Skeletal muscle tissue (tissue), 3 donors: ENCODE measurements at regions not wholly inside any gene's neighbourhood (a gene's known extent, or its start where the extent isn't known, plus 50 kb on each side); places are given as distances from the start of the nearest gene placed in this dataset.

ENCODE experiments used
- H3K27ac ChIP-seq: one replicate; pipeline ENCODE4 v1.7.0; 2013; ENCODE audit warnings: mild to moderate bottlenecking, low read depth, low read length, inconsistent platforms
- H3K27me3 ChIP-seq, 3 donors: one replicate each; pipeline ENCODE4 v1.7.0; 2013; ENCODE audit warnings: low read length in 3 of 3; ENCODE audit not compliant: control insufficient read depth in 3 of 3, insufficient read depth in 3 of 3
- H3K36me3 ChIP-seq, 3 donors: one replicate each; pipeline ENCODE4 v1.7.0; 2013; ENCODE audit warnings: low read length in 3 of 3; ENCODE audit not compliant: control insufficient read depth in 3 of 3, insufficient read depth in 3 of 3
- H3K4me1 ChIP-seq, 3 donors: one replicate each; pipeline ENCODE4 v1.7.0; 2013; ENCODE audit warnings: low read length in 3 of 3, mild to moderate bottlenecking in 3 of 3; ENCODE audit not compliant: control insufficient read depth in 3 of 3, insufficient read depth in 3 of 3
- H3K4me3 ChIP-seq, 3 donors: one replicate each; pipeline ENCODE4 v1.7.0; 2013; ENCODE audit warnings: low read length in 3 of 3
- H3K9ac ChIP-seq, 3 donors: one replicate each; pipeline ENCODE4 v1.7.0; 2013; ENCODE audit warnings: low read length in 3 of 3, mild to moderate bottlenecking in 3 of 3, moderate library complexity in 2 of 3, low read depth in 1 of 3
- H3K9me3 ChIP-seq, 3 donors: one replicate each; pipeline ENCODE4 v1.7.0; 2013; ENCODE audit warnings: low read length in 3 of 3; ENCODE audit not compliant: control insufficient read depth in 3 of 3
- donor health status: Osteomylitis.

DNA sequence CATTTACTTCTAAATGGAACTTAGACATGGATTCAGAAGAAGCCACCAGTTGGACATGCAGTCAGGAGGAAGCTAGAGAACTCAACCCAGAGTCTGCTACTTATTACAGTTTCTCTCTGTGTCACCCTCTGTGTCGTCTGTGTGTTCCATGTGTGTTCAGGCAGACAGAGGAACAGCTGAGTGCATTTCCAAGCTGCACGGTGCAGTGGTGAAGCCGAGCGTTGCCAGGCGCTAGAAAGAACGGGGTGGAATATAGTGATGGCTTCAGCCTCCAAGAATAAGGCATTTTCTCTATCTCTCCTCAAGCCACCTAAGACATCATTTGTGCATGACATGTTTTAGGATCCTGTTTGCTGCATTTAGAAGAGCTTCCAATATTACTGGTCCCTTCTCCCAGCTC, 101.1 kb upstream of the CCL2 start:
- Histone ChIP-seq H3K4me3 (no peak overlapping the region), H3K27me3 (peaks cover 48 to 58% (median 51%) of the 10 kb centered on the region in 3 donors), H3K9me3 (peaks cover 0 to 6% (median 5%) of the 10 kb centered on the region in 3 donors), H3K4me1 (no peaks in the 10 kb centered on the region), H3K36me3 (no peaks in the 10 kb centered on the region), H3K27ac (no peak overlapping the region), H3K9ac (no peak overlapping the region)

DNA sequence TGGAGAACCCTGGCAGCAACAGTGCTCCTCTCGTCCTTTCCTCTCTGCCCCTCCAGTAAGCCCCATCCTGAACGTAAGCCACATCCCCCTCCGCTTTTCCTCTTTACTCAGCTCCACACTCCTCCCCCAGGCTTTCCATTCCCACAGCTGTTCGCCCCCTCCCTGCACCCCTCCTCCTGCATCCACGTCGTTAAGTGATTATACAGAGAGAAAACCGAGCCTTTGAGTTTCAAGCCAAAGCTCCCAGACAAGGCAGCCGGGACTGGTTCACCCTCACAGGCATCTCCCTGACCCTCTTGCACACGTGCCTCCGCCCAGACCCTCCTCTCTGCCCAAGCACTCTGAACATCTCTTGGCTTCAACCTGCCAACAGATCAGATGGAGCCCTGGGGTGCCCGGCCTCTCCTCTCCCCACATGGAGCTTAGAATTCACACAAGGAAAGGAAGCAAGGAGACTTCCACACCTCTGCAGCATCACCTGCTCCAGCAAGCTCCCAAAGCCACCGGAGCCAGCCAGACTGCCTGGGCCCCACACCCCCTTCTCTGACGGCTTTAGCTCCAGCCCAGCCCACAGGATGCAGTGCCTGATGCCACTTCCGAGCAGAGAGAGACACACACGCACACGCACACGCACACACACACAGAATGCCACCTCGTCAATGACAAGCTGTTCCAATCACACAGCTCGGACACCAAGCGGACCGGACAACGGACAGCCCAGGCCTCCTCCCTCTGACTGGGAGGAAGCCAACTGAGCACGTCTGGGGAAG, 99.9 kb upstream of the CCL2 start:
- H3K9ac ChIP-seq: no peak overlapping the region
- H3K27ac ChIP-seq: no peak overlapping the region
- no peak overlapping the region for H3K4me3 ChIP-seq
- no peaks in the 10 kb centered on the region for H3K36me3 ChIP-seq
- H3K9me3 ChIP-seq: peaks cover 0 to 6% (median 5%) of the 10 kb centered on the region in 3 donors
- H3K4me1 ChIP-seq: no peaks in the 10 kb centered on the region
- H3K27me3 ChIP-seq: peaks cover 53 to 61% (median 56%) of the 10 kb centered on the region in 3 donors

GRCh38 chr17:34155947-34156346, 99.1 kb upstream of the CCL2 start:
- Histone ChIP-seq H3K4me3 (no peak overlapping the region), H3K4me1 (no peaks in the 10 kb centered on the region), H3K9me3 (peaks cover 0 to 6% (median 5%) of the 10 kb centered on the region in 3 donors), H3K27me3 (peaks cover 53 to 57% (median 56%) of the 10 kb centered on the region in 3 donors), H3K36me3 (no peaks in the 10 kb centered on the region), H3K27ac (no peak overlapping the region), H3K9ac (no peak overlapping the region)

DNA sequence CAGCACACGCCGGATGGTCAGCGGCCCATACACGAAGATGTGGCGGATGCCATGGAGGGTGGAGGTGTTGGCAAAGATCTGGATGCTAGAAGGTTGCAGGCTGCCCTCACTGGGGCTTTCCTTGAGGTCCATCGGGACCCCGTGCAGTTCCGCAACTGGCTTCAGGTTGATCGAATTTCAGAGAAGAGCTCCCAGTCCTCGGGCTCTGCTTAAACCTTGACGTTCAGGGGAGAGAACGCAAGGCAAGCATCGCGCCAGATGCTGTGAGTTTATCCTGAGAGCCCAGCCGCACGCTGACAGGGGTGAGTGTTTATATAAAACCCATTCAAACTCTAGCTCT, 98.7 kb upstream of the CCL2 start:
- Histone ChIP-seq H3K9me3 (peaks cover 0 to 6% (median 5%) of the 10 kb centered on the region in 3 donors), H3K4me1 (no peaks in the 10 kb centered on the region), H3K27me3 (peaks cover 53 to 57% (median 56%) of the 10 kb centered on the region in 3 donors), H3K4me3 (no peak overlapping the region), H3K36me3 (no peaks in the 10 kb centered on the region), H3K27ac (no peak overlapping the region), H3K9ac (no peak overlapping the region)

- H3K9ac ChIP-seq: no peak overlapping the region
- no peaks in the 10 kb centered on the region for H3K36me3 ChIP-seq
- peaks cover 53 to 57% (median 56%) of the 10 kb centered on the region in 3 donors for H3K27me3 ChIP-seq
- H3K4me3 ChIP-seq: no peak overlapping the region
- H3K27ac ChIP-seq: no peak overlapping the region
- no peaks in the 10 kb centered on the region for H3K4me1 ChIP-seq
- peaks cover 0 to 6% (median 5%) of the 10 kb centered on the region in 3 donors for H3K9me3 ChIP-seq
Measured at GRCh38 chr17:34156741-34157589, 98.1 kb upstream of the CCL2 start.

DNA sequence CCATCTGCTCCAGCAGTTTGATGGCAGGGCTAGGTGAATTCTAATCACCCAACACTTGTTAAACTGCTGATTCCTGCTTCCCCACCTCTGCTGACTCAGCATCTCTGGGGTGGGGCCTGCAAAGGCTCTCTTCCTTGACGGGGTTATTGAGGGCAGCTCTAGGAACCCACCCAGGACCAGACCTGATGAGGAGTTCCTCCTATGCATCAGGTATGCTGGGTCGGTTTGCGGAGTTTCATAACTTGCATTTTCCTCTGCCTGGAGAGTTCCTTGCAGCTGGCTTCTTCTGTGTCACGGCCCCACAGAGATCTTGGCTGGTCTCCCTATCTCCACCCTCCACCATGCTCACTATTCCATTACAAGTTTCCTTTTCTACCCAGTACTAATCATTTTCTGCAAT, 93.4 kb upstream of the CCL2 start:
- peaks cover 0 to 6% (median 5%) of the 10 kb centered on the region in 3 donors for H3K9me3 ChIP-seq
- no peak overlapping the region for H3K9ac ChIP-seq
- no peak overlapping the region for H3K4me3 ChIP-seq
- H3K36me3 ChIP-seq: no peaks in the 10 kb centered on the region
- peaks cover 22 to 28% (median 28%) of the 10 kb centered on the region in 3 donors for H3K27me3 ChIP-seq
- peaks cover 0 to under 1% (median 0%) of the 10 kb centered on the region in 3 donors for H3K4me1 ChIP-seq
- no peak overlapping the region for H3K27ac ChIP-seq

DNA sequence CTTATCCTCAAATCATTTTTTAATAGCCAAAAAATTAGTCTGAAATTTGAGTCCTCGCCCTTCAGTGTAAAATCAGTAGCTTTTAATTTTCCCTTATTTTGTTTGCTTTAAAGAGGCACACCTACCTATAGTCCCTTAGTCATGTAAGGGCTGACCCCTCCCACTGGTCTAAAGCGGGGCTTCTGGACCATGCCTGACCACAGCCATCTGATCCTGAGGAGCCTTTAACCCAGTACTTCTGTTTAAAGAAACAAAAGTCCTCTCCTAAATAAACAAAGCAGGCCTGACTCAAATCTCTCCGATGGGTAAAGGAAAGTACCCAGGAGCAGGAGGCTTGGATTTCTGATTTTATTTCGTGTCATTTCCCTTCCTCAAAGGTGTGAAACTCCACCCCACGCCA, 92.0 kb upstream of the CCL2 start:
- Histone ChIP-seq H3K27ac (no peak overlapping the region), H3K9ac (no peak overlapping the region), H3K4me3 (no peak overlapping the region), H3K4me1 (peaks cover 0 to 13% (median 11%) of the 10 kb centered on the region in 3 donors), H3K36me3 (no peaks in the 10 kb centered on the region), H3K27me3 (peaks cover 10 to 17% (median 15%) of the 10 kb centered on the region in 3 donors), H3K9me3 (peaks cover 0 to 5% (median 4%) of the 10 kb centered on the region in 3 donors)

DNA sequence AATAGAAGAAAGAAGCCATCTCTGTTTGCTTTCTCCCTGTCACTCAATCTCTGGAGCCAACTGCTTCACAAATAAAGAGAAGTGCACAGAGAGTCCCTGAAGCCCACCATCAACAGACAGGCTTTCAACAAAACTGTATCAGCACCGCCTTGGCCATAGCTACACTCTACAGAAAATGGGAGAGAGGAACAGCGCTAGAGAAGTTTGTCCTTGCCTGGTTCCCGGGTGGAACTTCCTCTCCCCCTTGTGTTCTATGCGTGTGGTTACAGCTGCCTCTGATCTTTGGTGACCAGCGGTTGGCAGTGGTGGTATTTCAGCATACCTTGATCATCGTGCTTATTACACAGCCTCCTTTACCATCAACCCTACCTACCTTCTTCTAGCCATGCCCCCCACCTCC, 91.4 kb upstream of the CCL2 start:
- Histone ChIP-seq H3K4me1 (peaks cover 0 to 13% (median 11%) of the 10 kb centered on the region in 3 donors), H3K27me3 (peaks cover 4 to 12% (median 9%) of the 10 kb centered on the region in 3 donors), H3K27ac (no peak overlapping the region), H3K36me3 (no peaks in the 10 kb centered on the region), H3K4me3 (no peak overlapping the region), H3K9me3 (peaks cover 0 to 2% (median 0%) of the 10 kb centered on the region in 3 donors), H3K9ac (no peak overlapping the region)

DNA sequence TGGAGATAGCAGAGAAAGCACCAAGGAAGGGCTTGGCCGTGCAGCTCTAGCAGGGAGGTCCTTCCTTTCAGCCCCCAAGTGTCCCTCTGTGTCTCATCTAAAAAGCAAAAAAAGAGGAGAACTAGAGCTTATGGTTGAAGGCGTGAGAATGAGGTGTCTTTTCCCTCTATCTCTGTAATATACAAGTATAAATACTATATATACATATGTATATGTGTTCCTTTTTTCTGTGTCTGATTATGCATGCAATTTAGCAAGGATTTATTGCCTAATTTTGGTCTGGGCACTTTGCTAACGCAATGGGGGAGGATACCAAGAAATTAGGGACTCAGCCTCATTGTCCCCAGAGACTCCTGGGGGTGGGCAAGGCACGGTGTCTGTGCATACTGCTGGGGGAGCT, 90.2 kb upstream of the CCL2 start:
- H3K9me3 ChIP-seq: no peaks in the 10 kb centered on the region
- no peaks in the 10 kb centered on the region for H3K36me3 ChIP-seq
- H3K4me3 ChIP-seq: no peak overlapping the region
- peaks cover 0 to 3% (median under 1%) of the 10 kb centered on the region in 3 donors for H3K27me3 ChIP-seq
- H3K27ac ChIP-seq: no peak overlapping the region
- H3K9ac ChIP-seq: no peak overlapping the region
- H3K4me1 ChIP-seq: peaks cover 0 to 13% (median 11%) of the 10 kb centered on the region in 3 donors

DNA sequence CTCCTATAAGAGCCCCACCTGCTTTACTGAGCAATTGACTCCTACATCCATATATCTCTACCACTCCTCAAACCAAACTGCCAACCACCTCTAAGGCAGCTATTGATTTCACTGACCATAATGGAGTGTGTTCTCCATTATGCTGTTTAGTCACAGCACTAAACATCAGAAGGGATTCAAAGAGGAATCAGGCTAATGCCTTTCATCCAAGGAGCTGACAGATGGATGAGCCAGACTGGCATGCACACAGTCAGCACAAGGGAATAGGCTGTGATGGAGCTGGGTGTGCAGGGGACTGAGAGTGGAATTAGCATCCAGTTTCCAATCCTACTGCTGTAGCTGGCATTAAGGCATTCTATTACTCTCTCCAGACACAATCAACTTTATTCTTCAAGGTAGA, 88.7 kb upstream of the CCL2 start:
- no peak overlapping the region for H3K9ac ChIP-seq

More for the DNA sequence above, 88.7 kb upstream of the CCL2 start:
- Histone ChIP-seq H3K4me3 (no peak overlapping the region), H3K4me1 (peaks cover 0 to 13% (median 11%) of the 10 kb centered on the region in 3 donors), H3K27me3 (peaks cover 0 to 3% (median 0%) of the 10 kb centered on the region in 3 donors), H3K9me3 (no peaks in the 10 kb centered on the region), H3K27ac (no peak overlapping the region), H3K36me3 (no peaks in the 10 kb centered on the region)
